ENCODE measurements at regions not wholly inside any gene's neighbourhood (a gene's known extent, or its start where the extent isn't known, plus 50 kb on each side); places are given as distances from the start of the nearest gene placed in this dataset.
"Not testable (repeated sequence)": the region's sequence is repeated elsewhere in the genome, so short reads cannot be mapped to it uniquely, and the experiment has no call there.

DNA sequence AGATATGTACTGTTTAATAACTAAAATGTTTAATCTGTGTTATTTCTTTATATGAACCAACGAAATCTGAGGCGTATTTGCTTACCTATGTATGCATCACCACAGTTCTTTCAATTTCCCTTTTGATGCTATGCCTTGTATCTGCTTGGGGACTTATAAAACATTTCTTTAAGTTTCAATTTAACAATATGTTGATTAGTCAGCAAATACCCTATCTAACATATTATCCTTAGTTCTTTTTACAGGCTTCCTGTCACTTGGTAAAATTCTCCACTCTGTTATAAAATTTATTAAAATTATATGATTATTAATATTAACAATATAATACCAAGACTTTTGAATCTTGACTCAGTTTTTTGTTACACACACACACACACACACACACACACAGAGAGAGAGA lies 174.3 kb downstream of the CPS1 start:
- Mint-ChIP-seq H3K36me3 (no peaks in the 10 kb centered on the region), H3K4me3 (no peak overlapping the region), H3K9me3 (peaks cover 4 to 9% of the 10 kb centered on the region in 2 donors), H3K4me1 (no peaks in the 10 kb centered on the region), H3K27me3 (ENCODE audit: low read depth in 2 of 2) (no peaks in the 10 kb centered on the region), H3K27ac (no peak overlapping the region)
- Histone ChIP-seq H3K27ac (ENCODE audit: low read length) (no peak overlapping the region), H3K4me3 (ENCODE audit: low read length) (no peak overlapping the region), H3K4me1 (ENCODE audit: control insufficient read depth, insufficient read depth, low read length) (no peaks in the 10 kb centered on the region), H3K36me3 (ENCODE audit: control insufficient read depth, insufficient read depth, low read length) (no peaks in the 10 kb centered on the region), H3K9me3 (ENCODE audit: control insufficient read depth, insufficient read depth, low read length) (no peaks in the 10 kb centered on the region), H3K27me3 (ENCODE audit: control insufficient read depth, insufficient read depth, low read length) (no peaks in the 10 kb centered on the region)
- TF ChIP-seq, protein P1, sequence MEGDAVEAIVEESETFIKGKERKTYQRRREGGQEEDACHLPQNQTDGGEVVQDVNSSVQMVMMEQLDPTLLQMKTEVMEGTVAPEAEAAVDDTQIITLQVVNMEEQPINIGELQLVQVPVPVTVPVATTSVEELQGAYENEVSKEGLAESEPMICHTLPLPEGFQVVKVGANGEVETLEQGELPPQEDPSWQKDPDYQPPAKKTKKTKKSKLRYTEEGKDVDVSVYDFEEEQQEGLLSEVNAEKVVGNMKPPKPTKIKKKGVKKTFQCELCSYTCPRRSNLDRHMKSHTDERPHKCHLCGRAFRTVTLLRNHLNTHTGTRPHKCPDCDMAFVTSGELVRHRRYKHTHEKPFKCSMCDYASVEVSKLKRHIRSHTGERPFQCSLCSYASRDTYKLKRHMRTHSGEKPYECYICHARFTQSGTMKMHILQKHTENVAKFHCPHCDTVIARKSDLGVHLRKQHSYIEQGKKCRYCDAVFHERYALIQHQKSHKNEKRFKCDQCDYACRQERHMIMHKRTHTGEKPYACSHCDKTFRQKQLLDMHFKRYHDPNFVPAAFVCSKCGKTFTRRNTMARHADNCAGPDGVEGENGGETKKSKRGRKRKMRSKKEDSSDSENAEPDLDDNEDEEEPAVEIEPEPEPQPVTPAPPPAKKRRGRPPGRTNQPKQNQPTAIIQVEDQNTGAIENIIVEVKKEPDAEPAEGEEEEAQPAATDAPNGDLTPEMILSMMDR (IDR thresholded peaks at IDR 0.05), result no peak
- WGBS (ENCODE audit: insufficient coverage), result 94% methylated on average over 2 of the region's 2 CpGs
- DNase-seq (no peak), ATAC-seq (no peak)
- intact Hi-C loops (cut with micrococcal nuclease), result no loop called here

DNA sequence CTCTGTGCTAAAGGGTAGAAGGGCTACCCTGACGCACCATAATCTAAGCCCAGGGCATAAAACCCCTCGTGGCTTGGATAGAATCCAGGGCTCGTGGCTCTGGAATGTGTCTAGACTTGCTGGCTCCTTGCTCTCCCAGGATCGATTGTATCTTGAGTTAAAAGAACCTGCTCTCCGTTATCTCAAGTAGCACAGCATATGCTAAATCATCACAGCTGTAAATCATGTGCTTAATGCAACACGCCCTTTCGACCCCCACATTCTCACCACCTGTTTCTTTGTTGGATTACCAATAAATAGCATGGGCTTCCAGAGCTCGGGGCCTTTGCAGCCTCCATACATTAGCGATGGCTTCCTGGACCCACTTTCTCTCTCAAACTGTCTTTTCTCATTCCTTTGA lies 190.4 kb downstream of the CPS1 start:
- H3K36me3 ChIP-seq (ENCODE audit: control insufficient read depth, insufficient read depth, low read length); H3K9me3 Mint-ChIP-seq; H3K27ac ChIP-seq (ENCODE audit: low read length); H3K4me3 Mint-ChIP-seq; H3K4me1 Mint-ChIP-seq; H3K4me3 ChIP-seq (ENCODE audit: low read length); H3K4me1 ChIP-seq (ENCODE audit: control insufficient read depth, insufficient read depth, low read length); H3K27me3 ChIP-seq (ENCODE audit: control insufficient read depth, insufficient read depth, low read length); H3K36me3 Mint-ChIP-seq; H3K9me3 ChIP-seq (ENCODE audit: control insufficient read depth, insufficient read depth, low read length); DNase-seq; H3K27ac Mint-ChIP-seq; intact Hi-C loops (cut with micrococcal nuclease); ATAC-seq; H3K27me3 Mint-ChIP-seq (ENCODE audit: low read depth in 2 of 2): not testable (repeated sequence)
- WGBS (ENCODE audit: insufficient coverage), result 40% methylated on average over 9 of the region's 9 CpGs

DNA sequence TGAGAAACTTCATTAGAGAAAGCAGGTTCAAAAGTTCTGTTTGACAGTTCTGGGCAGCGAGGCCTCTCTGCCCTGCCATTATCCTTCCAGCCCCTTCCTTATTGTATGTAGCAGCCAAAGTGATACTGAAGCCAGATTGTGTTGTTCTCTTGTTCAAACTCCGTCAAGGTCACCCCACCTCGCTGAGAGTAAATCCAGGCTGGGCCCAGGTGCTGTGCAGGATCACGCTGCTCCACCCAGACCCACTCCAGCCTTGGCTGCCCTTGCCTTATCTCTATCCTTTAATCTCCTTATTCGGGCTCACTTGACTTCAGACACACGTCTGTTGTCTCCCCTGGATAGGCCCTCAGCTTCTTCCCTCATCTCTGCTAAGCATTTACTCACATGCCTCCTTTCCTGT lies 196.1 kb downstream of the CPS1 start:
- TF ChIP-seq, protein P1 (IDR thresholded peaks at IDR 0.05), result no peak
- no peaks in the 10 kb centered on the region for H3K36me3 ChIP-seq (ENCODE audit: control insufficient read depth, insufficient read depth, low read length)
- H3K27ac Mint-ChIP-seq, result no peak overlapping the region
- H3K36me3 Mint-ChIP-seq, result no peaks in the 10 kb centered on the region
- no peak overlapping the region for H3K4me3 Mint-ChIP-seq
- H3K27ac ChIP-seq (ENCODE audit: low read length), result no peak overlapping the region
- ATAC-seq (no peak), DNase-seq (no peak)
- no peaks in the 10 kb centered on the region for H3K4me1 Mint-ChIP-seq
- H3K4me3 ChIP-seq (ENCODE audit: low read length), result no peak overlapping the region
- H3K4me1 ChIP-seq (ENCODE audit: control insufficient read depth, insufficient read depth, low read length), result no peaks in the 10 kb centered on the region
- H3K9me3 ChIP-seq (ENCODE audit: control insufficient read depth, insufficient read depth, low read length), result no peaks in the 10 kb centered on the region
- 79% methylated on average over 6 of the region's 6 CpGs for WGBS (ENCODE audit: insufficient coverage)
- intact Hi-C loops (cut with micrococcal nuclease), result no loop called here
- no peaks in the 10 kb centered on the region for H3K27me3 Mint-ChIP-seq (ENCODE audit: low read depth in 2 of 2)
- H3K9me3 Mint-ChIP-seq, result peaks cover 4 to 11% of the 10 kb centered on the region in 2 donors
- no peaks in the 10 kb centered on the region for H3K27me3 ChIP-seq (ENCODE audit: control insufficient read depth, insufficient read depth, low read length)

DNA sequence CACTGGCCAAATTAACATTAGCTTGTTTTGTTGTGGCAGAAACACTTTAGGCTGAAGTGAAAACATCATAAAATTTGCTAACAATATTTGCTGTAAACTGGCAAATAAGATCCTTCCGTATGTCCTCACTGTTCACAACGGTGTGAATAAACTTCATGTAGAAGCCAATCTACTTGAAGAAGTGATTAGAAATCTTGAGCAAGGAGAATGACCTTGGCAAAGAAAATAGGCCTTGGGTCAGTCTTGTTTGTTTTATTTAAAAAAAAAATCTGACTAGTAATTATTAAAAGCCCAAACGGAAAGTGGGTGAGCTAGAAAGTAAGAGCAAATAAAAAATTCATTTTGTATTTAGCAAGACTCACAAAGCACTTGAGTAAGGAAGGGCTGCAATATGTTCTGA lies 197.0 kb downstream of the CPS1 start:
- DNase-seq, result no peak
- no peak overlapping the region for H3K4me3 ChIP-seq (ENCODE audit: low read length)
- Mint-ChIP-seq H3K27ac (no peak overlapping the region), H3K36me3 (no peaks in the 10 kb centered on the region), H3K4me3 (no peak overlapping the region), H3K9me3 (peaks cover 4 to 11% of the 10 kb centered on the region in 2 donors), H3K4me1 (no peaks in the 10 kb centered on the region), H3K27me3 (ENCODE audit: low read depth in 2 of 2) (no peaks in the 10 kb centered on the region)
- no peak overlapping the region for H3K27ac ChIP-seq (ENCODE audit: low read length)
- TF ChIP-seq, protein P1 (IDR thresholded peaks at IDR 0.05), result no peak
- H3K9me3 ChIP-seq (ENCODE audit: control insufficient read depth, insufficient read depth, low read length), result no peaks in the 10 kb centered on the region
- H3K27me3 ChIP-seq (ENCODE audit: control insufficient read depth, insufficient read depth, low read length), result no peaks in the 10 kb centered on the region
- WGBS (ENCODE audit: insufficient coverage), result 74% methylated on average over 3 of the region's 3 CpGs
- no peaks in the 10 kb centered on the region for H3K4me1 ChIP-seq (ENCODE audit: control insufficient read depth, insufficient read depth, low read length)
- no peaks in the 10 kb centered on the region for H3K36me3 ChIP-seq (ENCODE audit: control insufficient read depth, insufficient read depth, low read length)
- intact Hi-C loops (cut with micrococcal nuclease), result no loop called here
- no peak for ATAC-seq
